ENCODE measurements at regions not wholly inside any gene's neighbourhood (a gene's known extent, or its start where the extent isn't known, plus 50 kb on each side); places are given as distances from the start of the nearest gene placed in this dataset.

- no peak for TF ChIP-seq CTCF (IDR thresholded peaks at IDR 0.05)
- peaks cover 0 to 3% (median 0%) of the 10 kb centered on the region in 11 donors for H3K9me3 ChIP-seq
- ATAC-seq (no peak), DNase-seq (no peak)
- 62% methylated on average over 3 of the region's 3 CpGs for whole genome bisulfite sequencing, 2 donors
- no peak overlapping the region for H3K4me3 ChIP-seq
- H3K27me3 ChIP-seq, result no peaks in the 10 kb centered on the region
- H3K36me3 ChIP-seq, result no peaks in the 10 kb centered on the region
- intact Hi-C loops (cut with DNase I), result no loop called here
- H3K27ac ChIP-seq, result no peak overlapping the region
- no peaks in the 10 kb centered on the region for H3K4me1 ChIP-seq
Observed at GRCh38 chr14:27090716-27091115, 492.9 kb upstream of the NOVA1 start.

- no peak overlapping the region for H3K4me3 ChIP-seq
- no peaks in the 10 kb centered on the region for H3K36me3 ChIP-seq
- intact Hi-C loops (cut with DNase I), result no loop called here
- H3K27me3 ChIP-seq, result no peaks in the 10 kb centered on the region
- no peak for TF ChIP-seq CTCF (IDR thresholded peaks at IDR 0.05)
- WGBS, 2 donors, result 66 to 67% methylated on average over 5 of the region's 5 CpGs
- H3K9me3 ChIP-seq, result peaks cover 0 to 6% (median 0%) of the 10 kb centered on the region in 11 donors
- DNase-seq, result no peak
- no peak for ATAC-seq
- no peak overlapping the region for H3K27ac ChIP-seq
- no peaks in the 10 kb centered on the region for H3K4me1 ChIP-seq
Observed at GRCh38 chr14:27091973-27092372, 494.1 kb upstream of the NOVA1 start.

- ATAC-seq, result no peak
Observed at GRCh38 chr14:27096091-27096490, 498.3 kb upstream of the NOVA1 start.

GRCh38 chr14:27098451-27098850 lies 500.6 kb upstream of the NOVA1 start:
- Histone ChIP-seq H3K4me3 (no peak overlapping the region), H3K27me3 (no peaks in the 10 kb centered on the region), H3K4me1 (no peaks in the 10 kb centered on the region), H3K27ac (no peak overlapping the region), H3K36me3 (no peaks in the 10 kb centered on the region), H3K9me3 (peaks cover 0 to 9% (median 0%) of the 10 kb centered on the region in 11 donors)
- no peak for DNase-seq
- ATAC-seq, result no peak
- intact Hi-C loops (cut with DNase I), result no loop called here
- no peak for TF ChIP-seq CTCF (IDR thresholded peaks at IDR 0.05)
- WGBS, 2 donors, result 31 to 44% methylated on average over 3 of the region's 3 CpGs

More at GRCh38 chr14:27096091-27096490, 498.3 kb upstream of the NOVA1 start:
- TF ChIP-seq CTCF (IDR thresholded peaks at IDR 0.05), result no peak
- Histone ChIP-seq H3K27me3 (no peaks in the 10 kb centered on the region), H3K27ac (no peak overlapping the region), H3K4me1 (no peaks in the 10 kb centered on the region), H3K9me3 (peaks cover 0 to 5% (median 0%) of the 10 kb centered on the region in 11 donors), H3K36me3 (no peaks in the 10 kb centered on the region), H3K4me3 (no peak overlapping the region)
- intact Hi-C loops (cut with DNase I), result no loop called here
- WGBS, 2 donors, result 72 to 79% methylated on average over 4 of the region's 4 CpGs
- no peak for DNase-seq

Data from heart right ventricle (tissue), 16 donors.